HG03045 (cell line): ENCODE measurements at regions not wholly inside any gene's neighbourhood (a gene's known extent, or its start where the extent isn't known, plus 50 kb on each side); places are given as distances from the start of the nearest gene placed in this dataset.
"Not testable (repeated sequence)": the region's sequence is repeated elsewhere in the genome, so short reads cannot be mapped to it uniquely, and the experiment has no call there.

Source experiments
- ATAC-seq: cut with Tn5 transposase; IDR thresholded peaks from one replicate; pipeline ENCODE4 v1.9.1; 2021; ENCODE audit warnings: mild to moderate bottlenecking, moderate library complexity; ENCODE audit not compliant: unreplicated experiment

- no peak for ATAC-seq
These were observed 107.5 kb upstream of the AMOT start for GRCh38 chrX:112947981-112948615.

DNA sequence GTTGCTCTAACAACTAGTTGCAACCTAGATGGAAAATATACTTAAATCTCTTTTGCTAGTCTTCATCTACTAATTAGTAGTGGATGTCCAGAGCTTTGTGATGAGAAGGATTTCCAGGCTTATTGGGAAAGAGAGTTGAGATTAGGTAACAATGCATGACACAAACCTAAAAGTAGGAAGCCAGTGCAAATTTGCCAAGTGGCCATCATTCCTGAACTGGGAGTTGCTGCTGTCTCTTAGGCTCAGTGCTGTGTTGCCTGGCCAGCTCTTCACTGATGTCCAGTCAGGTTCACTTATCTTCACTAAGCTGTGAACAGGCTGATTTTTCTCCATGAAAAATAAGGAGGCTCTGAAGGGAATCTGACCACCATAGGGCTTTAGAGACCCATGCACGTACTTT is 105.6 kb upstream of the AMOT start:
- ATAC-seq: no peak

GRCh38 chrX:112945826-112946225 is 105.2 kb upstream of the AMOT start:
- ATAC-seq: no peak

DNA sequence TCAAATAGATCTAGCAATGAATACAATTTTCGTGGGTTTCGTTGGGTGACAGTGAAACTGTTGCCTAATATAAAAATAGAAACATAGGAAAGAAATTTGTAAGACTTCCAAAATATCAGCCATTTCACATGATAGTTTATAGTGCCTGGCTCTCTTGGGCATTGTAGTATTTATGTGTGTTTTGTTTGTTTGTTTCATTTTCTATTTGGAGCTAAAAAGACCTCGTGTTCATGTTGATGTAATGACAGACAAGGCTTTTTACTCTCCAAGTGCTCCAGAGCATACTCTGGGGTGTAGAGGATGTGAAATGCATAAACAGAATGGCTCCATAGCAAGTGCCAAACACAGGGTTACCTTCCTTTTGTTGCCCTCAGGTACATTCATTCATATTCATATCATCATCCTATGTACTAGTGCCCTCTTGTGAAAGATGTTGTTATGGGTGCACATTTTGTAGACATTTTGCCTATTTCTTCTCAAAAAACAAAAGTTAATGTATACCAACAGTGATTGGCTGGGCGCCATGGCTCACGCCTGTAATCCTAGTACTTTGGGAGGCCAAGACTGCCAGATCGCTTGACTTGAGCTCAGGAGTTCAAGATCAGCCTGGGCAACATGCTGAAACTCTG is 100.7 kb upstream of the AMOT start:
- ATAC-seq: no peak

DNA sequence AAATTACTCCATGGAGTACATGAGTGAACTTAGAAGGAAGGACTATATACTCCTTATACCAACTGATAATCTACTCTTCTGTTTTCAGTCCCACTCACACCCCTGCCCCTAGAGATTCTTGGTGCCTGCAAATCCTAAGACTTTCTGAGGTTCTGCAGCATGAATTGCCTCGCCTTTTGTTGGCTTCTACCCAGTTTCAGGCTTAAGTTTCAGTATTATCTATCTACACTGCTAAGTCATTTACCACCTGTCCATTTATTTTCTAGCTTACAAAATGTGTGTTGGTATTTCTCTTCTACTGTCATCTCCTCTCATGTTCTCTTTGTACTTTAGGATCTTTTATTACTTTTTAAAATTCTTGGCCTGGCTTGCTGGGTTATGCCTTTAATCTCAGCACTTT is 94.4 kb upstream of the AMOT start:
- no peak for ATAC-seq

GRCh38 chrX:112931900-112932299 is 91.3 kb upstream of the AMOT start:
- ATAC-seq: no peak

DNA sequence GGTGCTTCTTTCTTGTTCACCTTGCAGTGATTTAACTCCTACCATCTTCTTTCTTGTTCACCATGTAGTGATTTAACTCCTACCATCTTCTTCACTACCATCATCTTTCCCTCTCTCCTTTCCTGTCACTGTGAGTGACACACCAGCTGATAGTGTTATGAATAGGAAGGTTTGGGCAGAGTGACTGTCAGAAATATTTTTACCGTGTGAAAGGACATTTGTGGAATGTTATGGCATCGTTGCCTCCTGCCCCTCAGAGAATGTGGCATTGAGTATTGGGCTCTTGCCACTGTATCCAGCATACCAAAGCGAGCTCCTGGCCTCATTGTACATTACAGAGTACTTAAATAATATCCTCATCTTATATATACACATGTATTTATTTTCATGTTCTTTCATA is 90.8 kb upstream of the AMOT start:
- no peak for ATAC-seq

DNA sequence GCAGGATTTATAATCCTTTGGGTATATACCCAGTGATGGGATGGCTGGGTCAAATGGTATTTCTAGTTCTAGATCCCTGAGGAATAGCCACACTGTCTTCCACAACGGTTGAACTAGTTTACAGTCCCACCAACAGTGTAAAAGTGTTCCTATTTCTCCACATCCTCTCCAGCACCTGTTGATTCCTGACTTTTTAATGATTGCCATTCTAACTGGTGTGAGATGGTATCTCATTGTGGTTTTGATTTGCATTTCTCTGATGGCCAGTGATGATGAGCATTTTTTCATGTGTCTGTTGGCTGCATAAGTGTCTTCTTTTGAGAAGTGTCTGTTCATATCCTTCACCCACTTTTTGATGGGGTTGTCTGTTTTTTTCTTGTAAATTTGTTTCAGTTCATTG is 82.8 kb upstream of the AMOT start:
- ATAC-seq: not testable (repeated sequence)

GRCh38 chrX:112913807-112914206 is 73.2 kb upstream of the AMOT start:
- no peak for ATAC-seq

DNA sequence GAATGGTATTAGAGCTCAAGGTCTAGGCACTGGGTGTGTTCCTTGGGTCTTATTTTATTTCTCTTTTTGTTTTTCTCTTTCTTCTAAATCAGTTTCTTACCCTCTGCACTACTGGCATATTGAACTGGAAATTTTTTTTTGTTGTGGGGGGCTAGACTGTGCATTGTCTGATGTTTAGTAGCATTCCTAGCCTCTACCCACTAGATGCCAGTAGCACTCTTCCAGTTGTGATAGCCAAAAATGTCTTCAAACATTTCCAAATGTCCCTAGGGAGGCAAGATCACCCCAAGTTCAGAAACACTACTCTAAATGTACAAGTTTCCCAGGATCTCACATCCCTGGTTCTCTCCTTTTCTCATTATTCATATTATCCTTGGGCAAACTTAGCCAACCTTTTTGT is 69.8 kb upstream of the AMOT start:
- no peak for ATAC-seq

GRCh38 chrX:112901869-112902725 is 61.5 kb upstream of the AMOT start:
- no peak for ATAC-seq

DNA sequence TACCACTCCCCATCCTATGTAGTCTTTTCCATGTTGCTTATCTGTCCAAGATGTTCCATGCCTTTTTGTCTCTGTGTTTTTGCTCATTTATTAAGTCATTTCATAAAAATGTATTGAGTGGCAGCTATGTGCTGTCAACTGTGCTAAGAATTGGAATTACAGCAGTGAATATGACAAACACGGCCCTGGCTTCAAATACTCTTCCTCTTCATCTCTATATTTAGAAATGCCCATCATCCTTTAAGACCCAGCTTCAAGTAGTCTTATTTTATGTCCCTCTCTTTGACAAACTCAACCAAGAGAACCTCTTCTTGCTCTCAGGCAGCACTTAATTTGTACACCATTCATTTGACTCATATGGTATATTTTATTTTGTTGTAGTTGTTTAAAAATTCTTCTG is 55.4 kb upstream of the AMOT start:
- ATAC-seq: no peak
